ENCODE measurements at regions not wholly inside any gene's neighbourhood (a gene's known extent, or its start where the extent isn't known, plus 50 kb on each side); places are given as distances from the start of the nearest gene placed in this dataset.

DNA sequence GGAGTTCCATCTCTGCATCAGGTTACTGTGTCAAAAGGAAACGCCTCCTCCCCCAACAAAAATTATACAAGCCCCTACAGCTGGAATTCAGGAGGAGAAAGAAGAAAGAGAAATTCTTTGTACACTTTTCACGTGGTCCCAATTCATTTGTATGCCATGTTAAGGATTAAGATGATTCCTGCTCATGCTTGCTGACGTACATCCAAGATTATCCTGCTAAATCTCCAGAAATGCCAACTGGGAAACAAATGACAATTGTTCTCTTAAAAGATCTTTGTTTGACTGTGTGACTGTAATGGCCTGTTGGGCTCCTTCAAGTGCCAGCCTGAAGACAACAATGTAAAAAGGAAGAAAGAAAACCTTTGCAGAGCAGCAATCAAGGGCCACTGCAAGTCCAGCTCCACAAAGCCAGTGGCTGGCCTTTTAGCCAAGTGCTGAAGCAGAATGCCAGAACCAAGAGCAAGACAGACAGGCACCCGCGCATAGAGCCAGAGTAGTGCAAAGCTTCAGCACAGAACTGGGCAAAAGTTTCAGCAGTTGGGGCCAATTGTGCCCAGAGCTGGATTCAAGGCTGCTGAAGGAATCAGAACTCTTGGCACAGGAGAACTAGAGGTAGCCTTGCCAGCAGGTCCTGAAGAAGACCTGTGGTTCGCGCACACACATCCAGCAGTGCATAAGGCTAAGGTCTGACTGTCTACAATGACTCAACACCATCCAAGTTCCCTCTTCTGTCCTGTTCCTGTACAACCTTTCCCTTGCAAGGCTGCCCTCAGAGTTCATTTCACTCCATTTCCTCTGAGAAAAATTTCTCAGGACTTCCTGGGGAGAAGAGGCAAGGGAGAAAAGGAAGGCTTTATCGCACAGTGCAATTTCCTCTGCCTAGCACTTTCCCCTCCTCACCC lies 209.7 kb upstream of the BMP4 start:
- Histone ChIP-seq H3K9me3 (no peaks in the 10 kb centered on the region), H3K27me3 (no peaks in the 10 kb centered on the region), H3K4me3 (ENCODE audit: low read depth in 1 of 2, low read length in 1 of 2) (no peak overlapping the region), H3K36me3 (no peaks in the 10 kb centered on the region), H3K4me1 (ENCODE audit: control insufficient read depth in 1 of 2, insufficient read depth in 1 of 2, low read depth in 1 of 2, low read length in 1 of 2) (no peaks in the 10 kb centered on the region), H3K27ac (no peak overlapping the region)
- TF ChIP-seq, protein P1, sequence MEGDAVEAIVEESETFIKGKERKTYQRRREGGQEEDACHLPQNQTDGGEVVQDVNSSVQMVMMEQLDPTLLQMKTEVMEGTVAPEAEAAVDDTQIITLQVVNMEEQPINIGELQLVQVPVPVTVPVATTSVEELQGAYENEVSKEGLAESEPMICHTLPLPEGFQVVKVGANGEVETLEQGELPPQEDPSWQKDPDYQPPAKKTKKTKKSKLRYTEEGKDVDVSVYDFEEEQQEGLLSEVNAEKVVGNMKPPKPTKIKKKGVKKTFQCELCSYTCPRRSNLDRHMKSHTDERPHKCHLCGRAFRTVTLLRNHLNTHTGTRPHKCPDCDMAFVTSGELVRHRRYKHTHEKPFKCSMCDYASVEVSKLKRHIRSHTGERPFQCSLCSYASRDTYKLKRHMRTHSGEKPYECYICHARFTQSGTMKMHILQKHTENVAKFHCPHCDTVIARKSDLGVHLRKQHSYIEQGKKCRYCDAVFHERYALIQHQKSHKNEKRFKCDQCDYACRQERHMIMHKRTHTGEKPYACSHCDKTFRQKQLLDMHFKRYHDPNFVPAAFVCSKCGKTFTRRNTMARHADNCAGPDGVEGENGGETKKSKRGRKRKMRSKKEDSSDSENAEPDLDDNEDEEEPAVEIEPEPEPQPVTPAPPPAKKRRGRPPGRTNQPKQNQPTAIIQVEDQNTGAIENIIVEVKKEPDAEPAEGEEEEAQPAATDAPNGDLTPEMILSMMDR (IDR thresholded peaks at IDR 0.05): no peak

DNA sequence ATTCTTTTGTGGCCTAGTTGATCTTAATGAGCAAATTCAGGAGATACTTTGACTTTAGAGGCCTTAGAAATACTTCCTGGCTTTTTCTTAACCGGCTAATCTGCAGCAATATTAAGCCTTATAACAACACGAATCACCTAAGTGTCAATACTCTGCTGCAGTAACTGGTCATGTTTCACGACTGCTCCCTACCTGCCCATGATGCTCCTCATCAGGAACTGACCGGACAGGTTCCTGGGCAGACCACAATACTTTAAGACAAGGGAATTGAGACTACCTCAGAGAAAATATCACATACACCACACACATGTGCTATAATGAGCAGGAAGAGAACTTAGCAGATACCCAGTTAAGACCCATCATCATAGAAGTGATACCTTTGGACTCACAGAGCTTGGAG lies 211.9 kb upstream of the BMP4 start:
- H3K4me1 ChIP-seq (ENCODE audit: control insufficient read depth in 1 of 2, insufficient read depth in 1 of 2, low read depth in 1 of 2, low read length in 1 of 2): no peaks in the 10 kb centered on the region
- no peaks in the 10 kb centered on the region for H3K27me3 ChIP-seq
- TF ChIP-seq, protein P1 (IDR thresholded peaks at IDR 0.05): no peak
- H3K9me3 ChIP-seq: no peaks in the 10 kb centered on the region
- H3K27ac ChIP-seq: no peak overlapping the region
- no peaks in the 10 kb centered on the region for H3K36me3 ChIP-seq
- no peak overlapping the region for H3K4me3 ChIP-seq (ENCODE audit: low read depth in 1 of 2, low read length in 1 of 2)

DNA sequence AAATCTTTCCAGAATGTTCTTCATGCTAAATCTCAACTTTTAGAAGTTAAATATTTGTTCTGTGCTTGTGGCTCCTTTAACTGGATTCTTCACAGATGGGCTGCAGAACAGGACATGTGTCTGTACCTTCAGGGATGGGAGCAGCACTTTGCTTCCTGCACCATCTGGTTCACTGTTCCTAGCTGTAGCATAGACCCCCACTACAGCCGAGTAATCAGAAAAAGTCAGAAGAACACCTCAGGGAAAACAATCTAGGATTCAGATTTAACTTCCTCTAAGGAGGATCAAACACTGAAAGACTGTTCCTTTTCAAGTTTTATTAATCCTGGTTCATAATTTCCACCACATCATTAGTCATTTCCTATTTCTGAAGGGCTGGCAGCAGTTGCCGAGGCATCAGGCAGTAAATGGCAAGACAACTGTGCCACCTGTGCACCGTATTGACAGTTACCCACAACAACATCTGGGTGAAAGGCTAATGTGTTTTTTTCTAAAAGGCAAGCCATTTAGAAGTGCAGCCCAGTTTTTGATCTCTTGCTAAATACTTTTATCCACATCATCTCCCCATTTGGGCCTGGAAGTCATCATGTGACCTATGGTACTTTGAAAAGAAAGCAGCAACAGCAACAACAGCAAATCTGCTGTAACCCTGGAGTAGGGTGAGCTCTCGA lies 212.8 kb upstream of the BMP4 start:
- Histone ChIP-seq H3K27me3 (no peaks in the 10 kb centered on the region), H3K36me3 (no peaks in the 10 kb centered on the region), H3K4me3 (ENCODE audit: low read depth in 1 of 2, low read length in 1 of 2) (no peak overlapping the region), H3K4me1 (ENCODE audit: control insufficient read depth in 1 of 2, insufficient read depth in 1 of 2, low read depth in 1 of 2, low read length in 1 of 2) (no peaks in the 10 kb centered on the region), H3K27ac (no peak overlapping the region), H3K9me3 (no peaks in the 10 kb centered on the region)
- TF ChIP-seq, protein P1 (IDR thresholded peaks at IDR 0.05): no peak

DNA sequence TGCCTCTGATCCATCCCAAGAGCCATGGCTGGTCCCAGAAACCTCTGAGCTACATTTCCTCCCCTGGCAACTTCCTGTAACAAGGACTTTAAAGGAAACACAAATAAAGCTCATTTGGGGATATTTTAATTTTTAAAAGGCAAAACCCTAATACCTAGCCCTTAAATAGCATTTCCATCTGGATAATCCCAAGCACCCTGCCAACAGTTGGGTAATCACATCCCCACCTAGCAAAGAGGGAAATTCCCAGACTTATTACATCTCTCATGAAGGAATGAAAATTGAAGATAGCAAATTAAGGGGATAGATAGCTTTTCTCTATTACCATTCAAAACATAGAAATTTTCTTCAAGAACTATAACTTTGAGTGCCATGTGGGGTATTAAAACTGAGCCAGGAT lies 213.7 kb upstream of the BMP4 start:
- Histone ChIP-seq H3K9me3 (no peaks in the 10 kb centered on the region), H3K27me3 (no peaks in the 10 kb centered on the region), H3K4me3 (ENCODE audit: low read depth in 1 of 2, low read length in 1 of 2) (no peak overlapping the region), H3K36me3 (no peaks in the 10 kb centered on the region), H3K4me1 (ENCODE audit: control insufficient read depth in 1 of 2, insufficient read depth in 1 of 2, low read depth in 1 of 2, low read length in 1 of 2) (no peaks in the 10 kb centered on the region), H3K27ac (no peak overlapping the region)
- TF ChIP-seq, protein P1 (IDR thresholded peaks at IDR 0.05): no peak

DNA sequence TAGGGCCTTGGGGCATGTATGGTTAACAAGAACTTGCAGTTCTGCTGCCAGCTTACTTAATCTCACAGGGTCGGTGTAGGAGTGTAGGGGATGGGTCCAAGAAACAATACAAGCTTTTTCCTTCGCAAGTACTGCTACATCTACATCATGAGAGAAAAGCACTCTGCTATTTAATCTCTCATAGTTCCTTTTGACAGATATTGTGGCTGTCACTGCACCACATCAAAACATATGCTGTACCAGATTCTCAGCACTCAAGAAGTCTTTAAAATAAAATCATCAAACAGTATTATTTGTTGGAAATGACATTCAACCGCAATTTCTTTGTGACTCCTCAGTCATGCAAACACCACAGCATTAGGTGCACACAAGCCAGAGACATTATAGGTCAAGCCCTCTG lies 215.5 kb upstream of the BMP4 start:
- H3K9me3 ChIP-seq: no peaks in the 10 kb centered on the region
- H3K4me3 ChIP-seq (ENCODE audit: low read depth in 1 of 2, low read length in 1 of 2): no peak overlapping the region
- H3K27me3 ChIP-seq: peaks cover 7% of the 10 kb centered on the region
- H3K27ac ChIP-seq: no peak overlapping the region
- TF ChIP-seq, protein P1 (IDR thresholded peaks at IDR 0.05): no peak
- no peaks in the 10 kb centered on the region for H3K36me3 ChIP-seq
- no peaks in the 10 kb centered on the region for H3K4me1 ChIP-seq (ENCODE audit: control insufficient read depth in 1 of 2, insufficient read depth in 1 of 2, low read depth in 1 of 2, low read length in 1 of 2)
